NCI-H82 (cell line): ENCODE measurements at regions not wholly inside any gene's neighbourhood (a gene's known extent, or its start where the extent isn't known, plus 50 kb on each side); places are given as distances from the start of the nearest gene placed in this dataset.
A peak's percentile ranks its signal among the peaks of the same experiment; 100 is the strongest.
"Not testable (repeated sequence)": the region's sequence is repeated elsewhere in the genome, so short reads cannot be mapped to it uniquely, and the experiment has no call there.

Experiments used
- DNase-seq: peaks from one replicate; lab custom pipeline; 2025; lab: John Stamatoyannopoulos, UW

GRCh38 chr10:37474645-37475044 lies 349.2 kb downstream of the ANKRD30A start:
- no peak for DNase-seq

GRCh38 chr10:37473906-37474305 lies 348.5 kb downstream of the ANKRD30A start:
- no peak for DNase-seq

- no peak for DNase-seq
Measured at GRCh38 chr10:37467246-37467645, 341.8 kb downstream of the ANKRD30A start.

- no peak for DNase-seq
Measured at GRCh38 chr10:37456456-37456855, 331.1 kb downstream of the ANKRD30A start.

GRCh38 chr10:37448161-37448560 lies 322.8 kb downstream of the ANKRD30A start:
- DNase-seq = no peak

- no peak for DNase-seq
Measured at GRCh38 chr10:37442882-37443281, 317.5 kb downstream of the ANKRD30A start.

- not testable (repeated sequence) for DNase-seq
Measured at GRCh38 chr10:37441224-37441623, 315.8 kb downstream of the ANKRD30A start.

- DNase-seq = no peak
Measured at GRCh38 chr10:37439826-37440225, 314.4 kb downstream of the ANKRD30A start.

- DNase-seq = no peak
Measured at GRCh38 chr10:37436357-37436756, 311.0 kb downstream of the ANKRD30A start.

- DNase-seq = peak; percentile 4
Measured at GRCh38 chr10:37434091-37434490, 308.7 kb downstream of the ANKRD30A start.
